IMR-90 (cell line): ENCODE measurements at regions not wholly inside any gene's neighbourhood (a gene's known extent, or its start where the extent isn't known, plus 50 kb on each side); places are given as distances from the start of the nearest gene placed in this dataset.

ENCODE experiments used
- CEBPB ChIP-seq: IDR thresholded peaks from 2 replicates; pipeline ENCODE4 v1.6.1; 2012; ENCODE audit warnings: low read depth, low read length, improper control_type of control experiment
- CHD1 ChIP-seq: IDR thresholded peaks from 2 replicates; pipeline ENCODE4 v1.6.1; 2012; ENCODE audit warnings: low read depth, low read length, improper control_type of control experiment
- FOS ChIP-seq: fragments of 150-350 bp; IDR thresholded peaks from 2 replicates; pipeline ENCODE4 v1.6.1; 2016; ENCODE audit warnings: low read depth, low read length
- MAFK ChIP-seq: IDR thresholded peaks from 2 replicates; pipeline ENCODE4 v1.6.1; 2012; ENCODE audit warnings: low read depth, low read length, improper control_type of control experiment
- MAZ ChIP-seq: IDR thresholded peaks from 2 replicates; pipeline ENCODE4 v1.6.1; 2012; ENCODE audit warnings: low read depth, mild to moderate bottlenecking, low read length, improper control_type of control experiment, moderate library complexity, borderline replicate concordance
- MXI1 ChIP-seq: IDR thresholded peaks from 2 replicates; pipeline ENCODE4 v1.6.1; 2012; ENCODE audit warnings: low read depth, mild to moderate bottlenecking, low read length, moderate library complexity, borderline replicate concordance
- POLR2A ChIP-seq: IDR thresholded peaks from 2 replicates; pipeline ENCODE4 v1.6.1; 2012; ENCODE audit warnings: mild to moderate bottlenecking, low read depth, low read length
- RAD21 ChIP-seq: IDR thresholded peaks from 2 replicates; pipeline ENCODE4 v1.6.1; 2012; ENCODE audit warnings: low read length, improper control_type of control experiment
- RFX5 ChIP-seq: IDR thresholded peaks from 2 replicates; pipeline ENCODE4 v1.8.0; 2012; ENCODE audit warnings: low read depth, mild to moderate bottlenecking, low read length, moderate library complexity
- SMC3 ChIP-seq: fragments of 150-350 bp; IDR thresholded peaks from 2 replicates; pipeline ENCODE4 v1.6.1; 2016; ENCODE audit warnings: low read depth, mild to moderate bottlenecking, antibody characterized with exemption, low read length, moderate library complexity
- TF ChIP-seq, protein P1 (sequence below): conservative IDR thresholded peaks from 2 replicates; pipeline ENCODE4 v1.5.1; 2012; ENCODE audit warnings: mild to moderate bottlenecking, low read depth, low read length, improper control_type of control experiment
- TF ChIP-seq, protein P2 (sequence below): fragments of 150-350 bp; IDR thresholded peaks from 2 replicates; pipeline ENCODE4 v1.6.1; 2016; ENCODE audit warnings: low read depth, mild to moderate bottlenecking, low read length, moderate library complexity, borderline replicate concordance
- TF ChIP-seq, protein P3 (sequence below): fragments of 150-350 bp; IDR thresholded peaks from 2 replicates; pipeline ENCODE4 v1.6.1; 2017; ENCODE audit warnings: mild to moderate bottlenecking, antibody characterized with exemption, low read length, low read depth

DNA sequence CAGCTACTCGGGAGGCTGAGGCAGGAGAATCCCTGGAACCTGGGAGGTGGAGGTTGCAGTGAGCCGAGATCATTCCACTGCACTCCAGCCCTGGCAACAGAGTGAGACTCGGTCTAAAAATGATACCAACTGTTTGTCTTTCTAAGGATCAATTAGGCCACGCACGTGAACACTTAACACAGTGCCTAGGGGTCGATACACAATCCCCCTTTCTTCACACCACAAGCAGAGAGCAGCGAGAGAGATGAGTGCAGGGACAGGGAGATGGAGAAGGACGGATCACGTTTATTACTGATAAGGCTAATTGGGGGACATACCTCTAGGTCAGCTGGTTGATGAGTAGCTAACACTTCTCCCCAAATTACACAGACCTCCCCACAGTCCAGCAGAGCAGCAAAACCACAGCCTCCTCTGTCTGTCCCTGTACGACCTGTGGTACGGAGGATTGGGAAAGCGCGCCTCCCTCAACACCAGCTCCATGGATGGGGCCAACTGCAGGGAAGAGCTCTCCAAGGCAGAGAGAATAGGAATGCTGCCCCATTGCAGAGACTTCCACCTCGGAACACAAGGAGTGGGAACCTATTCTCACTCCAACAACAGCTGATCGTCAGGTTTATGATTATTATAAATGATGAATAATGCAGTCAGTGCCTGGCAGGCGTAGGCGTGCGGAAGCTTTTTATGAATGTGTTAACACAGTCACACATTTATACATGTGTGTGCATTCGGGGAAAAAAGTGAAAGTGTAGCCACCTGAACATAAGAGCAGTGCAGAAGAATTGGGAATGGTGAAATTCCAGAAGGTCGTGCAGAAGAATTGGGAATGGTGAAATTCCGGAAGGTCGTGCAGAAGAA lies 155.1 kb downstream of the C16orf95 start:
- TF ChIP-seq, protein P1, sequence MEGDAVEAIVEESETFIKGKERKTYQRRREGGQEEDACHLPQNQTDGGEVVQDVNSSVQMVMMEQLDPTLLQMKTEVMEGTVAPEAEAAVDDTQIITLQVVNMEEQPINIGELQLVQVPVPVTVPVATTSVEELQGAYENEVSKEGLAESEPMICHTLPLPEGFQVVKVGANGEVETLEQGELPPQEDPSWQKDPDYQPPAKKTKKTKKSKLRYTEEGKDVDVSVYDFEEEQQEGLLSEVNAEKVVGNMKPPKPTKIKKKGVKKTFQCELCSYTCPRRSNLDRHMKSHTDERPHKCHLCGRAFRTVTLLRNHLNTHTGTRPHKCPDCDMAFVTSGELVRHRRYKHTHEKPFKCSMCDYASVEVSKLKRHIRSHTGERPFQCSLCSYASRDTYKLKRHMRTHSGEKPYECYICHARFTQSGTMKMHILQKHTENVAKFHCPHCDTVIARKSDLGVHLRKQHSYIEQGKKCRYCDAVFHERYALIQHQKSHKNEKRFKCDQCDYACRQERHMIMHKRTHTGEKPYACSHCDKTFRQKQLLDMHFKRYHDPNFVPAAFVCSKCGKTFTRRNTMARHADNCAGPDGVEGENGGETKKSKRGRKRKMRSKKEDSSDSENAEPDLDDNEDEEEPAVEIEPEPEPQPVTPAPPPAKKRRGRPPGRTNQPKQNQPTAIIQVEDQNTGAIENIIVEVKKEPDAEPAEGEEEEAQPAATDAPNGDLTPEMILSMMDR, result no peak
- TF ChIP-seq SMC3 (no peak), RAD21 (no peak), POLR2A (no peak), RFX5 (no peak), MAZ (no peak), MAFK (no peak), FOS (no peak), CHD1 (no peak), MXI1 (no peak), CEBPB (no peak)
- TF ChIP-seq, protein P2, sequence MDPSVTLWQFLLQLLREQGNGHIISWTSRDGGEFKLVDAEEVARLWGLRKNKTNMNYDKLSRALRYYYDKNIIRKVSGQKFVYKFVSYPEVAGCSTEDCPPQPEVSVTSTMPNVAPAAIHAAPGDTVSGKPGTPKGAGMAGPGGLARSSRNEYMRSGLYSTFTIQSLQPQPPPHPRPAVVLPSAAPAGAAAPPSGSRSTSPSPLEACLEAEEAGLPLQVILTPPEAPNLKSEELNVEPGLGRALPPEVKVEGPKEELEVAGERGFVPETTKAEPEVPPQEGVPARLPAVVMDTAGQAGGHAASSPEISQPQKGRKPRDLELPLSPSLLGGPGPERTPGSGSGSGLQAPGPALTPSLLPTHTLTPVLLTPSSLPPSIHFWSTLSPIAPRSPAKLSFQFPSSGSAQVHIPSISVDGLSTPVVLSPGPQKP, result no peak
- TF ChIP-seq, protein P3, sequence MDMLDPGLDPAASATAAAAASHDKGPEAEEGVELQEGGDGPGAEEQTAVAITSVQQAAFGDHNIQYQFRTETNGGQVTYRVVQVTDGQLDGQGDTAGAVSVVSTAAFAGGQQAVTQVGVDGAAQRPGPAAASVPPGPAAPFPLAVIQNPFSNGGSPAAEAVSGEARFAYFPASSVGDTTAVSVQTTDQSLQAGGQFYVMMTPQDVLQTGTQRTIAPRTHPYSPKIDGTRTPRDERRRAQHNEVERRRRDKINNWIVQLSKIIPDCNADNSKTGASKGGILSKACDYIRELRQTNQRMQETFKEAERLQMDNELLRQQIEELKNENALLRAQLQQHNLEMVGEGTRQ, result no peak
